HCT116 (cell line): ENCODE measurements at regions not wholly inside any gene's neighbourhood (a gene's known extent, or its start where the extent isn't known, plus 50 kb on each side); places are given as distances from the start of the nearest gene placed in this dataset.

Experiments
- CTCF ChIP-seq, 3 experiments: fragments of 200-600 bp in 1 of 3; sonication (generic) in 1 of 3; IDR thresholded peaks in 2 of 3; conservative IDR thresholded peaks in 1 of 3; 2 replicates each; pipeline ENCODE4 v1.5.1; 2012 to 2017; ENCODE audit warnings: low read depth in 2 of 3, low read length in 2 of 3, antibody characterized with exemption in 1 of 3, borderline replicate concordance in 1 of 3, control low read depth in 1 of 3, mild to moderate bottlenecking in 1 of 3, mixed read lengths in 1 of 3, mixed run types in 1 of 3, moderate library complexity in 1 of 3; ENCODE audit not compliant: insufficient read depth in 1 of 3
- ELF1 ChIP-seq: IDR thresholded peaks from 2 replicates; pipeline ENCODE4 v1.6.1; 2012; ENCODE audit warnings: low read depth, borderline replicate concordance
- EZH2 ChIP-seq: fragments of 200-600 bp; sonication (generic); IDR thresholded peaks from 2 replicates; pipeline ENCODE4 v1.6.1; 2017; ENCODE audit warnings: antibody characterized with exemption, mixed run types
- FOSL1 ChIP-seq: IDR thresholded peaks from 2 replicates; pipeline ENCODE4 v1.6.1; 2012; ENCODE audit warnings: low read depth
- JUND ChIP-seq: IDR thresholded peaks from 2 replicates; pipeline ENCODE4 v1.6.1; 2012
- POLR2A ChIP-seq: IDR thresholded peaks from 2 replicates; pipeline ENCODE4 v1.7.0; 2011; ENCODE audit warnings: borderline replicate concordance; ENCODE audit not compliant: insufficient read depth, insufficient read length; ENCODE audit errors: extremely low read depth
- POLR2AphosphoS5 ChIP-seq: IDR thresholded peaks from 2 replicates; pipeline ENCODE4 v1.6.1; 2011; ENCODE audit warnings: mild to moderate bottlenecking, low read depth, low read length, moderate library complexity
- RAD21 ChIP-seq: IDR thresholded peaks from 2 replicates; pipeline ENCODE4 v1.6.1; 2012; ENCODE audit warnings: low read depth, mild to moderate bottlenecking
- REST ChIP-seq: IDR thresholded peaks from 2 replicates; pipeline ENCODE4 v1.6.1; 2012; ENCODE audit warnings: low read depth
- ZNF274 ChIP-seq: fragments of 200-500 bp; sonication (Bioruptor generic); IDR thresholded peaks from 2 replicates; pipeline ENCODE4 v1.6.1; 2014; ENCODE audit warnings: mild to moderate bottlenecking, low read depth, low read length, inconsistent platforms

DNA sequence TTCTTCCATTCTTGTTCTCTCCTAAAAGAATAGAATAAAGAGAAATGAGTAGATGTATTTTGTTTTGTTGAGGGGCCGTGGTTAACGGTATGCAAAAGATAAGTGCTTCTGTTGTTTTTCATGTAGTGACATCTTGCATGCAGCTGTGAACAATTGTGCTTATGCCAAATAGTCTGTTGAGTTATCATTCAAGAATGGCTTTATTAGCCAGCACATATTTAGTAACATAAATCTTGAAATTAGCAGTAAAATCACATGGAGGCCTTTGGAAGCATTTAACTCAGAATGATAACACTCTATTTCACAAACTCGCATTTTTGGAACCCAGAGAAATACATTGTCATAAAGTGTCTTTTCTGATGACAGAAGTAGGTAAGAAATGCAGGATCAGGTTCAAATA lies 1772.0 kb upstream of the FLRT2 start:
- TF ChIP-seq ELF1, result no peak
- TF ChIP-seq JUND, result no peak
- TF ChIP-seq CTCF (IDR thresholded peaks at IDR 0.05 in 2 of 3, conservative IDR thresholded peaks at IDR 0.05 in 1 of 3; ENCODE audit: borderline replicate concordance in 1 of 3, insufficient read depth in 1 of 3, low read depth in 2 of 3, low read length in 2 of 3), result no peak
- no peak for TF ChIP-seq POLR2AphosphoS5
- TF ChIP-seq POLR2A, result no peak
- TF ChIP-seq RAD21, result no peak
- TF ChIP-seq EZH2, result no peak
- no peak for TF ChIP-seq FOSL1
- TF ChIP-seq REST, result no peak
- TF ChIP-seq ZNF274, result no peak
